ENCODE measurements at regions not wholly inside any gene's neighbourhood (a gene's known extent, or its start where the extent isn't known, plus 50 kb on each side); places are given as distances from the start of the nearest gene placed in this dataset.
A peak's percentile ranks its signal among the peaks of the same experiment; 100 is the strongest.

- no peaks in the 10 kb centered on the region for H3K9me3 ChIP-seq
- no peak overlapping the region for H3K27ac ChIP-seq
- no peaks in the 10 kb centered on the region for H3K4me1 ChIP-seq
- intact Hi-C loops (cut with DNase I) = no loop called here
- ATAC-seq (no peak), DNase-seq (no peak), FAIRE-seq (no peak)
- TF ChIP-seq, protein P1, sequence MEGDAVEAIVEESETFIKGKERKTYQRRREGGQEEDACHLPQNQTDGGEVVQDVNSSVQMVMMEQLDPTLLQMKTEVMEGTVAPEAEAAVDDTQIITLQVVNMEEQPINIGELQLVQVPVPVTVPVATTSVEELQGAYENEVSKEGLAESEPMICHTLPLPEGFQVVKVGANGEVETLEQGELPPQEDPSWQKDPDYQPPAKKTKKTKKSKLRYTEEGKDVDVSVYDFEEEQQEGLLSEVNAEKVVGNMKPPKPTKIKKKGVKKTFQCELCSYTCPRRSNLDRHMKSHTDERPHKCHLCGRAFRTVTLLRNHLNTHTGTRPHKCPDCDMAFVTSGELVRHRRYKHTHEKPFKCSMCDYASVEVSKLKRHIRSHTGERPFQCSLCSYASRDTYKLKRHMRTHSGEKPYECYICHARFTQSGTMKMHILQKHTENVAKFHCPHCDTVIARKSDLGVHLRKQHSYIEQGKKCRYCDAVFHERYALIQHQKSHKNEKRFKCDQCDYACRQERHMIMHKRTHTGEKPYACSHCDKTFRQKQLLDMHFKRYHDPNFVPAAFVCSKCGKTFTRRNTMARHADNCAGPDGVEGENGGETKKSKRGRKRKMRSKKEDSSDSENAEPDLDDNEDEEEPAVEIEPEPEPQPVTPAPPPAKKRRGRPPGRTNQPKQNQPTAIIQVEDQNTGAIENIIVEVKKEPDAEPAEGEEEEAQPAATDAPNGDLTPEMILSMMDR (IDR thresholded peaks at IDR 0.05) = no peak
- H3K27me3 ChIP-seq = no peaks in the 10 kb centered on the region
- H3K4me3 ChIP-seq = no peak overlapping the region
- no peaks in the 10 kb centered on the region for H3K36me3 ChIP-seq
- WGBS, 2 donors = 51 to 79% methylated on average over 1 of the region's 1 CpG
These were observed 94.2 kb upstream of the ABCB5 start for GRCh38 chr7:20521243-20521642.

GRCh38 chr7:20529260-20529659 is 86.2 kb upstream of the ABCB5 start:
- 63 to 77% methylated on average over 2 of the region's 2 CpGs for WGBS, 2 donors
- H3K4me1 ChIP-seq = no peaks in the 10 kb centered on the region
- H3K27me3 ChIP-seq = no peaks in the 10 kb centered on the region
- intact Hi-C loops (cut with DNase I) = no loop called here
- H3K27ac ChIP-seq = no peak overlapping the region
- no peak overlapping the region for H3K4me3 ChIP-seq
- H3K36me3 ChIP-seq = no peaks in the 10 kb centered on the region
- TF ChIP-seq, protein P1 (IDR thresholded peaks at IDR 0.05) = no peak
- no peaks in the 10 kb centered on the region for H3K9me3 ChIP-seq
- DNase-seq (peak in 2 of 6 donors; percentile 17 to 53), ATAC-seq (no peak), FAIRE-seq (no peak)

GRCh38 chr7:20532890-20533289 is 82.6 kb upstream of the ABCB5 start:
- TF ChIP-seq, protein P1 (IDR thresholded peaks at IDR 0.05) = no peak
- FAIRE-seq = no peak
- Histone ChIP-seq H3K27me3 (no peaks in the 10 kb centered on the region), H3K36me3 (no peaks in the 10 kb centered on the region), H3K4me1 (no peaks in the 10 kb centered on the region), H3K9me3 (no peaks in the 10 kb centered on the region), H3K27ac (no peak overlapping the region), H3K4me3 (no peak overlapping the region)
- 67 to 79% methylated on average over 5 of the region's 5 CpGs for whole genome bisulfite sequencing, 2 donors
- intact Hi-C loops (cut with DNase I) = no loop called here
- ATAC-seq = no peak
- no peak for DNase-seq

DNA sequence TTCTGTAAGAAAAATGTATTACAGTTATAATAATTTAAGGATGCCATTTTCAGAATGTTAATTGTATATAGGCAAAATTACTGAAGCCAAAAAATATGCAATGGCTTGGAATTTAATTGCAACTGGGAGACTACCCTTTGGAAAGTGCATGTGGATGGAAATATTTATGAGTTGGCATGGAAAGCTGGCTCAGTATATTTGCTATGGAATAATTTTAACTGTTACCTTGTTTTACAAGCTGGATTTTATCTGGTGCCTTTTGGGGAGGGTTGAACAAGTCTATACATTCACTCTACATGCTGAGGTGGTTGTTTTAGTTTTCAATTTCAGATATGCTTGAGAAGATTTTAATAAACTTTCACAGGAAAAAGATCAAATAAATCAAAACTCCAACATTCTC is 80.9 kb upstream of the ABCB5 start:
- no peaks in the 10 kb centered on the region for H3K4me1 ChIP-seq
- H3K27me3 ChIP-seq = no peaks in the 10 kb centered on the region
- no peaks in the 10 kb centered on the region for H3K9me3 ChIP-seq
- FAIRE-seq (no peak), ATAC-seq (no peak), DNase-seq (no peak)
- H3K27ac ChIP-seq = no peak overlapping the region
- intact Hi-C loops (cut with DNase I) = no loop called here
- no peak overlapping the region for H3K4me3 ChIP-seq
- TF ChIP-seq, protein P1 (IDR thresholded peaks at IDR 0.05) = no peak
- no peaks in the 10 kb centered on the region for H3K36me3 ChIP-seq

DNA sequence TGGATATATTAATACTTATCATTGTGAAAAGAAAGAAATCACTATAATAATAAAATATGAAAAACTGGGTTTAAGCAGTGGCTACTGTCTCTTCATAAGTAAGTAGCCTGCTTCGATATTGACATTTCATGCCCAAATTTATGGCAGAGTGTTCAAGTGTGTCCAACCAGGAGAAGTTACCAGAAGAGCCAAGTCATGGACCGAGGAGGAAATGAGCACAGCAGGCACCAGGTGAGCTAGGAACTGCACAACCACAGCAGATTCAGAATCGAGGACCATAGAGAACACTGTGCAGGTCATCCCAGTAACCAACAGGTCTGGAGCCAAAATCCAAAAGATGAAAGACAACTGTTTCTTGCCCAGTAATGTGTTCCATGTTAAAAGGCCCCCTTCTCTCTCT is 79.9 kb upstream of the ABCB5 start:
- Histone ChIP-seq H3K27ac (no peak overlapping the region), H3K9me3 (no peaks in the 10 kb centered on the region), H3K4me3 (no peak overlapping the region), H3K36me3 (no peaks in the 10 kb centered on the region), H3K27me3 (no peaks in the 10 kb centered on the region), H3K4me1 (no peaks in the 10 kb centered on the region)
- TF ChIP-seq, protein P1 (IDR thresholded peaks at IDR 0.05) = no peak
- DNase-seq (no peak), FAIRE-seq (no peak), ATAC-seq (no peak)
- intact Hi-C loops (cut with DNase I) = no loop called here
- WGBS, 2 donors = 53 to 68% methylated on average over 3 of the region's 3 CpGs
